GM23338 (cell line): ENCODE measurements at regions not wholly inside any gene's neighbourhood (a gene's known extent, or its start where the extent isn't known, plus 50 kb on each side); places are given as distances from the start of the nearest gene placed in this dataset.

Experiments used
- CREB1 ChIP-seq: fragments of 250-450 bp; sonication (Bioruptor Pico); IDR thresholded peaks from 2 replicates; pipeline ENCODE4 v1.5.0; 2020; ENCODE audit warnings: low read depth, mild to moderate bottlenecking, moderate library complexity
- EZH2 ChIP-seq: fragments of 200-600 bp; sonication (generic); IDR thresholded peaks from one replicate; pipeline ENCODE4 v1.8.0; 2017; ENCODE audit warnings: antibody characterized with exemption, mild to moderate bottlenecking, low read depth; ENCODE audit not compliant: unreplicated experiment
- EZH2phosphoT487 ChIP-seq: fragments of 200-600 bp; sonication (generic); IDR thresholded peaks from one replicate; pipeline ENCODE4 v1.8.1; 2018; ENCODE audit warnings: antibody characterized with exemption; ENCODE audit not compliant: unreplicated experiment
- JUNB ChIP-seq: IDR thresholded peaks from one replicate; pipeline ENCODE4 v1.6.1; 2016; ENCODE audit warnings: antibody characterized with exemption; ENCODE audit not compliant: unreplicated experiment
- NANOG ChIP-seq: IDR thresholded peaks from 2 replicates; pipeline ENCODE4 v1.6.1; 2016; ENCODE audit warnings: antibody characterized with exemption, borderline replicate concordance
- POLR2AphosphoS5 ChIP-seq: IDR thresholded peaks from 2 replicates; pipeline ENCODE4 v1.6.1; 2016; ENCODE audit warnings: antibody characterized with exemption, low read depth
- ZNF331 ChIP-seq: fragments of 250-450 bp; sonication (Bioruptor Pico); IDR thresholded peaks from 2 replicates; pipeline ENCODE4 v1.5.0; 2020; ENCODE audit warnings: low read depth, mild to moderate bottlenecking, moderate library complexity
- TF ChIP-seq, protein P1 (sequence below), 2 experiments: fragments of 200-600 bp in 1 of 2; sonication (generic) in 1 of 2; conservative IDR thresholded peaks; 2 replicates each; pipeline versions ENCODE4 v1.5.1 to v1.6.1; 2016 to 2017; ENCODE audit warnings: antibody characterized with exemption in 2 of 2, low read depth in 2 of 2, mild to moderate bottlenecking in 2 of 2, moderate library complexity in 1 of 2
- TF ChIP-seq, protein P2 (sequence below): IDR thresholded peaks from one replicate; pipeline ENCODE4 v1.6.1; 2018; ENCODE audit warnings: antibody characterized with exemption; ENCODE audit not compliant: unreplicated experiment

DNA sequence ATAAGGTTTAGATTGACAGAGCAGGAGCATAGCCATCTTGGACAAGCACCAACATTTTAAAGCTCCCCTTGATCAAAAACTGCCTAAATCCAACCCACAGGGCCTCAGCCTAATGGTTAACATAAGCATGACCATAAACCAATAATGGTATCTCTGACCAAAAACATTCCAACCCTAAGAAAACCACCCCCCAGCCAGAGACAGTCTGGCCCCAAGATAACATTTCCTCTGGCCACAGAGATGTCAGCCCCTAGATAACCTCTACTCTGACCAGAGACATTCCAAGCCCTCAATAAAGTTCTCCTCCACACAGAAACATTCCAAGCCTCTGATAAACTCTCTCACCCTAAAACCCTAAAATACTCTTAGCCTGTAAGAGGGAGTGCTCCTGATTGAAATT lies 164.4 kb downstream of the DDX3Y start:
- TF ChIP-seq POLR2AphosphoS5 (no peak), EZH2phosphoT487 (no peak), EZH2 (no peak), JUNB (no peak), ZNF331 (no peak), CREB1 (CRISPR knock-in tag) (no peak), NANOG (no peak)
- TF ChIP-seq, protein P1, sequence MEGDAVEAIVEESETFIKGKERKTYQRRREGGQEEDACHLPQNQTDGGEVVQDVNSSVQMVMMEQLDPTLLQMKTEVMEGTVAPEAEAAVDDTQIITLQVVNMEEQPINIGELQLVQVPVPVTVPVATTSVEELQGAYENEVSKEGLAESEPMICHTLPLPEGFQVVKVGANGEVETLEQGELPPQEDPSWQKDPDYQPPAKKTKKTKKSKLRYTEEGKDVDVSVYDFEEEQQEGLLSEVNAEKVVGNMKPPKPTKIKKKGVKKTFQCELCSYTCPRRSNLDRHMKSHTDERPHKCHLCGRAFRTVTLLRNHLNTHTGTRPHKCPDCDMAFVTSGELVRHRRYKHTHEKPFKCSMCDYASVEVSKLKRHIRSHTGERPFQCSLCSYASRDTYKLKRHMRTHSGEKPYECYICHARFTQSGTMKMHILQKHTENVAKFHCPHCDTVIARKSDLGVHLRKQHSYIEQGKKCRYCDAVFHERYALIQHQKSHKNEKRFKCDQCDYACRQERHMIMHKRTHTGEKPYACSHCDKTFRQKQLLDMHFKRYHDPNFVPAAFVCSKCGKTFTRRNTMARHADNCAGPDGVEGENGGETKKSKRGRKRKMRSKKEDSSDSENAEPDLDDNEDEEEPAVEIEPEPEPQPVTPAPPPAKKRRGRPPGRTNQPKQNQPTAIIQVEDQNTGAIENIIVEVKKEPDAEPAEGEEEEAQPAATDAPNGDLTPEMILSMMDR (conservative IDR thresholded peaks at IDR 0.05; ENCODE audit: low read depth in 2 of 2): no peak
- TF ChIP-seq, protein P2, sequence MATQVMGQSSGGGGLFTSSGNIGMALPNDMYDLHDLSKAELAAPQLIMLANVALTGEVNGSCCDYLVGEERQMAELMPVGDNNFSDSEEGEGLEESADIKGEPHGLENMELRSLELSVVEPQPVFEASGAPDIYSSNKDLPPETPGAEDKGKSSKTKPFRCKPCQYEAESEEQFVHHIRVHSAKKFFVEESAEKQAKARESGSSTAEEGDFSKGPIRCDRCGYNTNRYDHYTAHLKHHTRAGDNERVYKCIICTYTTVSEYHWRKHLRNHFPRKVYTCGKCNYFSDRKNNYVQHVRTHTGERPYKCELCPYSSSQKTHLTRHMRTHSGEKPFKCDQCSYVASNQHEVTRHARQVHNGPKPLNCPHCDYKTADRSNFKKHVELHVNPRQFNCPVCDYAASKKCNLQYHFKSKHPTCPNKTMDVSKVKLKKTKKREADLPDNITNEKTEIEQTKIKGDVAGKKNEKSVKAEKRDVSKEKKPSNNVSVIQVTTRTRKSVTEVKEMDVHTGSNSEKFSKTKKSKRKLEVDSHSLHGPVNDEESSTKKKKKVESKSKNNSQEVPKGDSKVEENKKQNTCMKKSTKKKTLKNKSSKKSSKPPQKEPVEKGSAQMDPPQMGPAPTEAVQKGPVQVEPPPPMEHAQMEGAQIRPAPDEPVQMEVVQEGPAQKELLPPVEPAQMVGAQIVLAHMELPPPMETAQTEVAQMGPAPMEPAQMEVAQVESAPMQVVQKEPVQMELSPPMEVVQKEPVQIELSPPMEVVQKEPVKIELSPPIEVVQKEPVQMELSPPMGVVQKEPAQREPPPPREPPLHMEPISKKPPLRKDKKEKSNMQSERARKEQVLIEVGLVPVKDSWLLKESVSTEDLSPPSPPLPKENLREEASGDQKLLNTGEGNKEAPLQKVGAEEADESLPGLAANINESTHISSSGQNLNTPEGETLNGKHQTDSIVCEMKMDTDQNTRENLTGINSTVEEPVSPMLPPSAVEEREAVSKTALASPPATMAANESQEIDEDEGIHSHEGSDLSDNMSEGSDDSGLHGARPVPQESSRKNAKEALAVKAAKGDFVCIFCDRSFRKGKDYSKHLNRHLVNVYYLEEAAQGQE: no peak
